ENCODE measurements at regions not wholly inside any gene's neighbourhood (a gene's known extent, or its start where the extent isn't known, plus 50 kb on each side); places are given as distances from the start of the nearest gene placed in this dataset.

- TF ChIP-seq CTCF (IDR thresholded peaks at IDR 0.05) (no peak), POLR2A (IDR thresholded peaks at IDR 0.05) (no peak)
Observed at GRCh38 chr1:47608296-47608875, 170.5 kb downstream of the FOXD2 start.

All from Peyer's patch (tissue), 4 donors.